H1 (cell line): ENCODE measurements at regions not wholly inside any gene's neighbourhood (a gene's known extent, or its start where the extent isn't known, plus 50 kb on each side); places are given as distances from the start of the nearest gene placed in this dataset.

Source experiments
- CTCF ChIA-PET: fragments of 300-600 bp; sonication (Branson Sonifier 250); formaldehyde crosslinking; loops from one replicate; lab custom pipeline; 2021; ENCODE audit not compliant: partially characterized antibody; lab: Charles Lee
- POLR2A ChIA-PET: fragments of 300-600 bp; sonication (Branson Sonifier 250); formaldehyde crosslinking; loops from one replicate; lab custom pipeline; 2021; ENCODE audit warnings: inconsistent platforms; ENCODE audit not compliant: partially characterized antibody; lab: Charles Lee
- DNase-seq, 2 experiments: peaks; one replicate each; pipeline versions ENCODE4 v3.0.0 to v3.0.0-alpha.2; 2010 to 2022; ENCODE audit warnings: low spot score in 2 of 2, low read depth in 1 of 2, mixed read lengths in 1 of 2
- FAIRE-seq: peaks from 2 replicates; lab custom pipeline; 2011; peaks lifted over from hg19 to GRCh38; lab: Jason Lieb, UNC
- H2AFZ ChIP-seq: 2 replicates; pipeline ENCODE4 v1.8.1; 2012; ENCODE audit warnings: low read length, inconsistent platforms
- H2AK5ac ChIP-seq: 2 replicates; pipeline ENCODE4 v1.6.1; 2013; ENCODE audit warnings: low read depth, low read length
- H2BK120ac ChIP-seq: replicated peaks from 2 replicates; pipeline ENCODE3; 2013; ENCODE audit warnings: low read depth, low read length, inconsistent platforms
- H2BK12ac ChIP-seq: 2 replicates; pipeline ENCODE4 v1.6.1; 2013; ENCODE audit warnings: low read depth, low read length
- H2BK15ac ChIP-seq: 2 replicates; pipeline ENCODE4 v1.6.1; 2013; ENCODE audit warnings: low read length
- H2BK20ac ChIP-seq: 2 replicates; pipeline ENCODE4 v1.6.1; 2013; ENCODE audit warnings: low read length
- H2BK5ac ChIP-seq: 2 replicates; pipeline ENCODE4 v1.6.1; 2013; ENCODE audit warnings: low read depth, low read length
- H3K14ac ChIP-seq: 2 replicates; pipeline ENCODE4 v1.6.1; 2013; ENCODE audit warnings: inconsistent platforms; ENCODE audit not compliant: insufficient read length
- H3K18ac ChIP-seq: 2 replicates; pipeline ENCODE4 v1.6.1; 2013; ENCODE audit warnings: low read length; ENCODE audit errors: extremely low read depth
- H3K23ac ChIP-seq: 2 replicates; pipeline ENCODE4 v1.6.1; 2013; ENCODE audit warnings: inconsistent platforms; ENCODE audit not compliant: insufficient read length
- H3K23me2 ChIP-seq: 2 replicates; pipeline ENCODE4 v1.6.1; 2013; ENCODE audit warnings: low read depth, low read length
- H3K27ac ChIP-seq: 2 replicates; pipeline ENCODE4 v1.6.1; 2011; ENCODE audit warnings: low read depth, low read length, inconsistent platforms
- H3K27me3 ChIP-seq, 4 experiments: replicated peaks in 1 of 4; 1 replicate in 1 of 4; 2 replicates in 3 of 4; pipeline versions ENCODE4 v1.6.1 to v1.8.1; 2011 to 2013; ENCODE audit warnings: low read length in 3 of 4, mild to moderate bottlenecking in 3 of 4, inconsistent platforms in 2 of 4, mixed read lengths in 2 of 4, moderate library complexity in 1 of 4; ENCODE audit not compliant: control insufficient read depth in 3 of 4, insufficient read depth in 3 of 4; ENCODE audit errors: extremely low read depth in 1 of 4
- H3K36me3 ChIP-seq, 4 experiments: 2 replicates each; pipeline versions ENCODE4 v1.6.1 to v1.8.1; 2011 to 2013; ENCODE audit warnings: mild to moderate bottlenecking in 4 of 4, low read length in 3 of 4, moderate library complexity in 2 of 4, control low read depth in 1 of 4, inconsistent platforms in 1 of 4; ENCODE audit not compliant: insufficient read depth in 4 of 4, control insufficient read depth in 2 of 4
- H3K4ac ChIP-seq: replicated peaks from 2 replicates; pipeline ENCODE3; 2013; ENCODE audit warnings: low read length, low read depth, mixed read lengths, inconsistent platforms; ENCODE audit not compliant: insufficient read length
- H3K4me1 ChIP-seq, 4 experiments: replicated peaks in 1 of 4; 1 replicate in 1 of 4; 2 replicates in 3 of 4; pipeline versions ENCODE4 v1.6.1 to v1.8.1; 2011 to 2013; ENCODE audit warnings: low read length in 3 of 4, inconsistent platforms in 2 of 4, mixed read lengths in 1 of 4; ENCODE audit not compliant: insufficient read depth in 4 of 4, control insufficient read depth in 3 of 4
- H3K4me2 ChIP-seq, 2 experiments: 2 replicates each; pipeline versions ENCODE4 v1.6.1 to v1.8.1; 2011 to 2013; ENCODE audit warnings: low read depth in 2 of 2, low read length in 2 of 2, control low read depth in 1 of 2, inconsistent platforms in 1 of 2, mild to moderate bottlenecking in 1 of 2; ENCODE audit not compliant: insufficient read depth in 1 of 2
- H3K4me3 ChIP-seq, 4 experiments: fragments of 200-600, 300-600 bp in 1 of 4; sonication (generic), shearing (Covaris generic), sonication (Bioruptor Twin) in 1 of 4; 2 replicates each; pipeline versions ENCODE4 v1.5.1 to v1.8.1; 2011 to 2016; ENCODE audit warnings: low read length in 4 of 4, low read depth in 3 of 4, control low read depth in 2 of 4, inconsistent platforms in 2 of 4, mild to moderate bottlenecking in 2 of 4, mixed read lengths in 1 of 4, moderate library complexity in 1 of 4; ENCODE audit not compliant: insufficient read depth in 2 of 4; ENCODE audit errors: extremely low read depth in 1 of 4
- H3K56ac ChIP-seq: replicated peaks from 2 replicates; pipeline ENCODE3; 2013; ENCODE audit warnings: low read depth, mild to moderate bottlenecking, mixed read lengths, low read length, inconsistent platforms; ENCODE audit not compliant: insufficient read length
- H3K79me1 ChIP-seq: 2 replicates; pipeline ENCODE4 v1.6.1; 2013; ENCODE audit warnings: low read depth, low read length, control low read depth
- H3K79me2 ChIP-seq, 2 experiments: 2 replicates each; pipeline versions ENCODE4 v1.6.1 to v1.8.1; 2012 to 2013; ENCODE audit warnings: low read length in 2 of 2, mild to moderate bottlenecking in 2 of 2, inconsistent platforms in 1 of 2; ENCODE audit not compliant: insufficient read depth in 2 of 2, control insufficient read depth in 1 of 2
- H3K9ac ChIP-seq, 4 experiments: replicated peaks in 1 of 4; 1 replicate in 1 of 4; 2 replicates in 3 of 4; pipeline versions ENCODE4 v1.6.1 to v1.8.1; 2011 to 2013; ENCODE audit warnings: low read depth in 3 of 4, low read length in 3 of 4, control low read depth in 2 of 4, mild to moderate bottlenecking in 2 of 4, moderate library complexity in 2 of 4, inconsistent platforms in 1 of 4; ENCODE audit errors: extremely low read depth in 1 of 4
- H3K9me3 ChIP-seq, 2 experiments: 2 replicates each; pipeline versions ENCODE4 v1.6.1 to v1.8.1; 2012 to 2013; ENCODE audit warnings: mild to moderate bottlenecking in 2 of 2, moderate library complexity in 2 of 2, control low read depth in 1 of 2, inconsistent platforms in 1 of 2, low read depth in 1 of 2, low read length in 1 of 2, mixed read lengths in 1 of 2; ENCODE audit not compliant: insufficient read depth in 2 of 2
- H4K20me1 ChIP-seq, 2 experiments: replicated peaks in 1 of 2; 2 replicates each; pipeline versions ENCODE3 to v1.8.1; 2011 to 2013; ENCODE audit warnings: inconsistent platforms in 2 of 2, low read length in 2 of 2, mild to moderate bottlenecking in 1 of 2; ENCODE audit not compliant: insufficient read depth in 2 of 2, control insufficient read depth in 1 of 2
- H4K5ac ChIP-seq: 2 replicates; pipeline ENCODE4 v1.6.1; 2013; ENCODE audit warnings: low read length, low read depth, mixed read lengths, inconsistent platforms; ENCODE audit not compliant: insufficient read length
- H4K8ac ChIP-seq: 2 replicates; pipeline ENCODE4 v1.8.0; 2013; ENCODE audit warnings: mild to moderate bottlenecking, moderate library complexity, low read length, inconsistent platforms; ENCODE audit not compliant: insufficient read depth; ENCODE audit errors: extremely low read depth
- H4K91ac ChIP-seq: replicated peaks from 2 replicates; pipeline ENCODE3; 2013; ENCODE audit warnings: low read length, mixed read lengths, inconsistent platforms; ENCODE audit not compliant: insufficient read length
- ASH2L ChIP-seq: fragments of 200-600, 300-600 bp; sonication (generic); IDR thresholded peaks from one replicate; pipeline ENCODE4 v1.7.1; 2017; ENCODE audit warnings: low read length
- CREB1 ChIP-seq: IDR thresholded peaks from 2 replicates; pipeline ENCODE4 v1.6.1; 2012; ENCODE audit warnings: inconsistent platforms
- MAFK ChIP-seq: IDR thresholded peaks from 2 replicates; pipeline ENCODE4 v1.6.1; 2012; ENCODE audit warnings: low read depth, mild to moderate bottlenecking, improper control_type of control experiment, low read length
- POU5F1 ChIP-seq: IDR thresholded peaks from 2 replicates; pipeline ENCODE4 v1.6.1; 2011; ENCODE audit warnings: low read depth, mild to moderate bottlenecking, low read length, moderate library complexity
- RNF2 ChIP-seq: fragments of 200-900, 300-1000 bp; sonication (generic); IDR thresholded peaks from 2 replicates; pipeline ENCODE4 v1.7.1; 2016; ENCODE audit warnings: borderline replicate concordance, low read depth, mild to moderate bottlenecking, antibody characterized with exemption, low read length; ENCODE audit not compliant: poor library complexity, severe bottlenecking; ENCODE audit errors: missing control alignments
- WGBS, 2 experiments: shearing (Covaris generic) in 1 of 2; methylation state at CpG; one replicate each; pipeline versions ENCODE4 v1.1.6 to v1.1.7; 2013 to 2015; ENCODE audit warnings: low lambda C conversion rate in 2 of 2, mixed read lengths in 2 of 2, inconsistent platforms in 1 of 2, low coverage in 1 of 2, missing lambda C conversion rate in 1 of 2; ENCODE audit not compliant: insufficient replicate concordance in 2 of 2, insufficient coverage in 1 of 2, insufficient read length in 1 of 2; ENCODE audit errors: extremely low coverage in 1 of 2, missing lambda C conversion rate in 1 of 2; 5-methylcytosine and 5-hydroxymethylcytosine counted together

DNA sequence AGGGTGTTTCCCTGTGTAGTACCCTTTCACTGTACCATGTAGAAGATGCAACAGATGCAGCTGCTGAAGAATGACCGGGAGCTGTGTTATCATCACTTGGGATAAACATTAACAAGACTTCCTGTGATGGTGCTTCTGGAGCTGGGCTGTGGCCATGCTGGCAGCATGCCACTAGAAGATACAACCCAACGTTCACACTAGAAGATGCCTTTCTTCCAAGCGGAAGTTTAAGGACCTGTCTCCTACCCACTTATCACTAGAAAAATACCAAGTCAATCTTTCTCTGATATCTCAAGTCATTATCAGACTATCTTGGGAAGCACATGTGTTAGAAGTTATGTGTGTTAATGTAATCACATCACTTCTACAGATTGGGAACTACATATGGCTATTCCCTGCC is 953.5 kb downstream of the CNTNAP5 start:
- Histone ChIP-seq H4K5ac (no peak overlapping the region), H3K79me1 (no peaks in the 10 kb centered on the region), H2AK5ac (no peak overlapping the region), H3K79me2 (no peaks in the 10 kb centered on the region), H3K56ac (no peak overlapping the region), H3K4ac (no peak overlapping the region), H3K23me2 (no peaks in the 10 kb centered on the region), H3K4me3 (no peak overlapping the region), H3K36me3 (no peaks in the 10 kb centered on the region), H3K4me2 (no peak overlapping the region), H3K27ac (no peak overlapping the region), H3K4me1 (peaks cover 0 to 7% (median 0%) of the 10 kb centered on the region in 4 experiments; a peak in 1 of 7 replicates), H4K8ac (no peak overlapping the region), H2BK5ac (no peak overlapping the region), H2BK20ac (no peak overlapping the region), H3K14ac (no peak overlapping the region), H3K23ac (no peak overlapping the region), H3K18ac (no peak overlapping the region), H2BK120ac (no peak overlapping the region), H3K9me3 (no peaks in the 10 kb centered on the region), H3K27me3 (no peaks in the 10 kb centered on the region), H4K20me1 (no peaks in the 10 kb centered on the region), H2AFZ (no peak overlapping the region), H3K9ac (no peak overlapping the region), H4K91ac (no peak overlapping the region), H2BK15ac (no peak overlapping the region), H2BK12ac (no peak overlapping the region)
- TF ChIP-seq RNF2 (no peak), POU5F1 (no peak), CREB1 (no peak), MAFK (no peak), ASH2L (no peak)
- CTCF ChIA-PET: no interaction called here
- POLR2A ChIA-PET: no interaction called here
- no peak for DNase-seq
- 96% methylated on average over 3 of the region's 3 CpGs; no CpG with 5 or more reads in 1 of the 2 experiments for WGBS, 2 experiments
- FAIRE-seq: no peak
